DMS53 (cell line): ENCODE measurements at regions not wholly inside any gene's neighbourhood (a gene's known extent, or its start where the extent isn't known, plus 50 kb on each side); places are given as distances from the start of the nearest gene placed in this dataset.
"Not testable (repeated sequence)": the region's sequence is repeated elsewhere in the genome, so short reads cannot be mapped to it uniquely, and the experiment has no call there.

Experiments
- DNase-seq: peaks from one replicate; lab custom pipeline; 2025; lab: John Stamatoyannopoulos, UW

GRCh38 chr4:61003301-61003700, 196.8 kb upstream of the ADGRL3 start:
- peak; percentile 37 for DNase-seq

DNA sequence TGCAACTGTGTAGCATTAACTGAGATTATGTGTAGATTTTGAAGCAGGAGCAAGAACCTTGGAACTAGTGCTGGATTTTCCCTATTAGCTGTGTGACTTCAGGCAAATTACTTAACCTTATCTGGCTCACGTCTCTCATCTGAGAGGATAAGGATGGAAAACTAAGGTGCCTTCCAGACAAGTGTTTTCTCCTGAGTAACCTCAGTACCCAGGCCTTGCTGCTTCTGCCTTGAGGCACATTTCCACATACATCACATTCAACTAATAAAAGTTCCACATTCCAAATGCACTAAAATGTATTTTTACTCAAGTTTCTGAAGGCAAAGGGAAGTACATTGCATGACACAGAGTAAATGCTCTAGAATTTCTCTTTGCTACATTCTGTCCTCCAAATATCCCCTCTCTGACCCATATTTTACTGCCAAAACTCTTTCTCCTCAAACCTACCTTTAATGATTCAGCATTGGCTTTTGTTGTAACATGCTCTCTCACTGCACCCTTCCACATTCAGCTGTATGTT, 195.4 kb upstream of the ADGRL3 start:
- no peak for DNase-seq

DNA sequence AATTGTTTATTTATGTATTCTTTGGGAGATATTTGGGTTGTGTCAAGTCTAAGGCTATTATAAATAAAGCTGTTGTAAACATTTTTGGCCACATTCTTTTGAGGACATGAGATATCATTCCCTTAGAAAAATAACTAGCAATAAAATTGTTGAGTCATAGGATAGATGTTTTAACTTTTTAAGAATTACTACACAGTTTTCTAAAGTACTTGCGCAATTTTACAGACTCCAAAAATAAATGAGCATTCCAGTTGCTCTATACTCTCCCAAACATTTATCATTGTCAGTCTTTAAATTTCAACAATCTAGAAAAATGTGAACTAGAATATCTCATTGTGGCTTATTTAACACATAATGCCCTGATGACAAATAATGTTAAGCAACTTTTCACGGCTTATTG, 189.1 kb upstream of the ADGRL3 start:
- no peak for DNase-seq

DNA sequence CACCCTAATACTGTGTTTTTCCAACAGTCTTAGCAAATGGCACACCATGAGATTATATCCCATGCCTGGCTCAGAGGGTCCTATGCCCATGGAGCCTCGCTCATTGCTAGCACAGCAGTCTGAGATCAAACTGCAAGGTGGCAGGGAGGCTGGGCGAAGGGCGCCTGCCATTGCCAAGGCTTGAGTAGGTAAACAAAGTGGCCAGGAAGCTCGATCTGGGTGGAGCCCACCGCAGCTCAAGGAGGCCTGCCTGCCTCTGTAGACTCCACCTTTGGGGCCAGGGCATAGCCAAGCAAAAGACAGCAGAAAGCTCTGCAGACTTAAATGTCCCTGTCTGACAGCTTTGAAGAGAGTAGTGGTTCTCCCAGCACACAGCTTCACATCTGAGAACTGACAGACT, 188.2 kb upstream of the ADGRL3 start:
- DNase-seq, result not testable (repeated sequence)

DNA sequence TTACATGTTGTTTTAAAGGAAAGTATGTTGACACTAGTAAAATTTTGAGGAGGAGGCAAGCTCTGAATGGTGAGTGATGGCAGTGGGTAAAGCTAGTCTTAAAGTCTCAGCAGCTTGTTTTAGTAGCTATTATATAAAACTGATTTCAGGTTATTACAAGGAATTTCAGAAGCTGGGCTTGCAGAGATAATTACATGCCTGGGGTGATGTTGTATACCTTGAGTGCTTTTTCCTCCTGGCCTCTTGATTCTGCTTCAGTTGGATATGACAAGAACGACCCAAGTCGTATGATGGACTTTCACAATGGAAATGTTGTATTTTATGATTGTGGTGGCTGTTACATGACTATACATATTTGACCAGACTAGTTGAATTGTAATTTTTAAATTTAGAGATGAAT, 175.5 kb upstream of the ADGRL3 start:
- no peak for DNase-seq

GRCh38 chr4:61027939-61028338, 172.2 kb upstream of the ADGRL3 start:
- no peak for DNase-seq

GRCh38 chr4:61036071-61036684, 163.9 kb upstream of the ADGRL3 start:
- no peak for DNase-seq

DNA sequence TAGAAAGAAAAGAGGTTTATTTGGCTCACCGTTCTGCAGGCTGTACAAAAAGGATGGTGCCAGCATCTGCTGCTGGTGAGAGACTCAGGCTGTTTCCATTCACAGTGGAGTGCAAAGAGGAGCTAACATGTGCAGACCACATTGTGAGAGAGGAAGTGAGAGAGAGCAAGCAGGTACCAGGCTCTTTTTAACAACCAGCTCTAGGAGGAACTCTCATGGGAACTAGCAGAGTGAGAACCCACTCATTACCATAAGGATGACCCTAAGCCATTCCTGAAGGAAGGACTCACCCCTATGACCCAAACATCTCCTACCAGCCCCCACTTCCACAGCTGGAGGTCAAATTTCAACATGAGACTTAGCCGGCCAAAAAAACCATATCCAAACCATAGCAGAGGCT, 158.6 kb upstream of the ADGRL3 start:
- no peak for DNase-seq

DNA sequence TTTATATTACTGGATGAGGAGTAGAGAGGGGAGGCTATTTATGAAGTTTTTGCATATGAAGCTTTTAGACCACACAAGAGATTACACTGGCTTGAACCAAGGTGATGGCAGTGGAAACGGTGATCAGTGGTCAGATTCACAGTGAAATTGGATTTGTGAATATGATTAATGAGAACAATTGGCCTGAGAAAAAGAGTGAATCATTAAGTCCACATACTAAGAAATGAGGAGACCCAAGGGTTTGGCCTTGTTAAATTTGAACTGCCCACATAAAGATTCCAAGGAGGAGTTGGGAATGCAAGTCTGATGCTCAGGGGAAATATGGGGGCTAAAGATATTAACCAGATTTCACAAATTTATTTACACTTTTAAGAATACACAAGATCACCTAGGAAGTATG, 155.3 kb upstream of the ADGRL3 start:
- no peak for DNase-seq

DNA sequence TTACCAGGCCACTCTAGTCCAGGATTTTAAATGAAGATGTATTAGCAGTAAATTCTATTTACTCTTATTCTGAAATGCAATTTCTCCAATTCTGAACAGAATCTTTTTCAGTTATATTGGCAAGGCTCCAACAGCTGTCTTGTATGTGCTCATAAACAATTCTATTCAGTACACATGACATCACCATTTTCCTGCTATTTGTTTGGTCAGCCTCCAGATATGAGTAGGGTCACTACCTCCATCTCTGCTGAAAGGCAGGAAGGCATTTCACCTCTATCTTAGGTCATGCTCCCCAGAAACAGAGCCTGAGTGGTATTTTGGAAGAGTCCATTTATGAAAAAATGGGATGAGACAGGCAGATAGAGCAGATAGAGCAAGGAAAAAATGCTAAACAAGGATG, 151.1 kb upstream of the ADGRL3 start:
- peak; percentile 30 for DNase-seq

DNA sequence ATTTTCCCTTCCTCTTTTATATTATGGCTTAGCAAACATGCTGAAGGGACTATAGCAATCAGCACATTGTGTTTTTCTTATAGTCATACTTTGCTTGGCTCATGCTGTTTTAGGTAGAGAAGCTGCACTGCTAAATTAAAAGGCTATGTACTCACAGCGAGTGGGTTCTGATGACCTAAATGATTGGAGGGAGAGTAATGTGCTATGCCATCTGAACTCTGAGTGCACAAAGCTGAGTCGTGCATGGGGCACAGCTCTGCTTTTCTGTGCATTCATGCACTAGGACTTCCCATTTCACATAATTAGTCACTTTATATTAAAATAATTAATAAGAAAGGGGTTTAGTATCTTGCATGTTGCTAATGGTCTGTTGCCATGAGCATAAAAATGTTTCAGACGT, 132.7 kb upstream of the ADGRL3 start:
- no peak for DNase-seq

- DNase-seq, result no peak
These were observed 132.1 kb upstream of the ADGRL3 start for GRCh38 chr4:61068060-61068459.

GRCh38 chr4:61068745-61069144, 131.4 kb upstream of the ADGRL3 start:
- no peak for DNase-seq

DNA sequence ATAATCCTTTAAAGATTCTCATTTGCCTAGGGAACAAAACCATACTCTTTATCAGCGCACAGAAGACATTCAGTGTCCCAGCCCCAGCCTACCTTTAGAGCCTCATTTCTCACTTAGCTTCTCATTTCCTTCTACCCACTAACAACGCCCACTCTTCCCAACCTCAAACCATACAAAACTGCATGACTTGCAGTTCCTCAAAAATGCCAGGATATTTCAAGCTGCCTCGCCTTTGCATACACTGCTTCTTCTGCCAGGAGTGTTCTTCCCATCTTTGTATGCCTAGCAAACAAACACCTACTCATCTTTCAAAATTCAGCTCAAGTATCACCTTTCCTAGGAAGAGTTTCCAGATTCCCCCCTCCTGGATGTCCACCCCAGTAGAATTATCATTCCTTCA, 129.9 kb upstream of the ADGRL3 start:
- peak; percentile 14 for DNase-seq

- DNase-seq, result no peak
These were observed 120.7 kb upstream of the ADGRL3 start for GRCh38 chr4:61079427-61079826.

- DNase-seq, result no peak
These were observed 120.2 kb upstream of the ADGRL3 start for GRCh38 chr4:61079976-61080375.

- no peak for DNase-seq
These were observed 114.6 kb upstream of the ADGRL3 start for GRCh38 chr4:61085534-61085933.

- no peak for DNase-seq
These were observed 113.8 kb upstream of the ADGRL3 start for GRCh38 chr4:61086357-61086756.

- DNase-seq, result no peak
These were observed 113.1 kb upstream of the ADGRL3 start for GRCh38 chr4:61086979-61087378.

DNA sequence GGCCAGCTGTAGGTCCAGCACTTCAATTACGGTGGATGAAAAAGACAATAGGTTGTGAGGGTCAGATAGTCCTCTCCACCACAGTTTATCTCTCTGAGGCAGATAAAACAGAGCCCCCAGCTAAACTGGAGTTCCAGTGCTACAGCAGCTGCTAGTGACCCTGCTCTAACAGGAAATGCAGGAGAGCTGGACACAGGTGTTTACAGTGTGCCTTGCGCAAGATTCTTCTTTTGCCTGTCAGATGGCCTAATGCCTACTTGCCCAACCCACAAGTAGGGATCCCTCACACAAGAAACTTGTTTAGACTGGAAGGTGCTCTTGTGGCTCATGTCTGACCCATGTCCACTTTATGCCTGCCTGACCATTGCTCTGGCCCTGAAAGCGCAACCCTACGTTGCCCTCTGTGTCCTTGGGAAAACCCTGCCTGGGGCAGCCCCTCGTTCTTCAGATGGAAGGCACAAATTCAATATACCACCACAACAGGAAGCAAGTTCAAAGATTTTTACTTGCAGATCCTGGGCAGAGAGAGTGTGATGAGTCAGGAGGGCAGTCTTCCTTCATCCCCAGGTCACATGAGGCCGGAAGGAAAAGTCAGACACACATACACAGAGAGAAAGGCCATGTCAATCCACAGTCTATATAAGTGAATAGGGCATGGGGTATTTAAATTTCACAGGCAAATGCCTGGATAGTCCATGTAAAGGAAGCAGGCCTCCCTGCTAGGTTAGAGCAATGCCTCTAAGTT, 105.1 kb upstream of the ADGRL3 start:
- DNase-seq, result peak; percentile 41

GRCh38 chr4:61128682-61129081, 71.4 kb upstream of the ADGRL3 start:
- no peak for DNase-seq

- DNase-seq, result no peak
These were observed 70.2 kb upstream of the ADGRL3 start for GRCh38 chr4:61129971-61130370.

DNA sequence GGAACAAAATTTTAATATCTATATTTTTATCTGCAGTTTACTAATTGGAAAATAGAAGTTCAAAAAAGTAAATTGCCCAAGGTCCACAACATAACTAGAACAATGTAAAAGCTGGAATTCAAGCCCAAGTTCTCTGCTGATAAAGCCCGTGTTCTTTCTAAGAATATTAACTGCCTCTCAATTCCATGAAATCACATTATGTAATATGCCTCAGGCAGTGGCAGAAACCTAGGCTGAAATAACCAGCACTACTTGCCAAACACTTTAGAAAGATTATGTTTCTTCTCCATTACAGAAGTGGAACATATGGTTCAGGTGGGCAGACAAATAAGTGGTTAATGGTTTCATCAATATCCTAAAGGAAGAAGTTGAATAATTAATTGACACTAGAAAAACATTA, 56.7 kb upstream of the ADGRL3 start:
- no peak for DNase-seq

DNA sequence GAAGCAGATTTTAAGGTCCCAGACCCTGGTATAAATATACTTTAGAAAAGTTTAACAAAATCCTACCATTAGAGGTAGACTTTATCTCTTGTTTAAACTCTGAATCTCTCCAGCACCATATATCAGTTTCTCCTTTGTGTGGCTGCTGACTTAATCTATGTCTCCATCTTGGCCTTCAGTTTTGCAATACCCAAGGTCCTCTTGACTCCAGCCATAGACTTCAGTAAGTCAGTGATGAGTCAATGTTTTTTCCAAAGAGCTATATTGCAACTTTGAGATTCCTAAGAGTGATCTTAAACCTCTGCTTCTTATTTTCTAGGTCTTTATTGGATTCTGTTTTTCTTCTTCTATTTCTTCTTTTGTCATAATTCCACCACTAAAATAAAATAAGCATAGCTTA, 50.8 kb upstream of the ADGRL3 start:
- DNase-seq, result no peak
